GM10266 (cell line): ENCODE measurements at regions not wholly inside any gene's neighbourhood (a gene's known extent, or its start where the extent isn't known, plus 50 kb on each side); places are given as distances from the start of the nearest gene placed in this dataset.

Experiments
- DNase-seq: peaks from one replicate; pipeline ENCODE4 v3.0.0; 2012; ENCODE audit errors: extremely low spot score
- TF ChIP-seq, protein P1 (sequence below): IDR thresholded peaks from 2 replicates; pipeline ENCODE4 v1.5.1; 2012; ENCODE audit warnings: mild to moderate bottlenecking, low read depth; ENCODE audit not compliant: control insufficient read depth, insufficient read depth; ENCODE audit errors: missing control alignments

- TF ChIP-seq, protein P1, sequence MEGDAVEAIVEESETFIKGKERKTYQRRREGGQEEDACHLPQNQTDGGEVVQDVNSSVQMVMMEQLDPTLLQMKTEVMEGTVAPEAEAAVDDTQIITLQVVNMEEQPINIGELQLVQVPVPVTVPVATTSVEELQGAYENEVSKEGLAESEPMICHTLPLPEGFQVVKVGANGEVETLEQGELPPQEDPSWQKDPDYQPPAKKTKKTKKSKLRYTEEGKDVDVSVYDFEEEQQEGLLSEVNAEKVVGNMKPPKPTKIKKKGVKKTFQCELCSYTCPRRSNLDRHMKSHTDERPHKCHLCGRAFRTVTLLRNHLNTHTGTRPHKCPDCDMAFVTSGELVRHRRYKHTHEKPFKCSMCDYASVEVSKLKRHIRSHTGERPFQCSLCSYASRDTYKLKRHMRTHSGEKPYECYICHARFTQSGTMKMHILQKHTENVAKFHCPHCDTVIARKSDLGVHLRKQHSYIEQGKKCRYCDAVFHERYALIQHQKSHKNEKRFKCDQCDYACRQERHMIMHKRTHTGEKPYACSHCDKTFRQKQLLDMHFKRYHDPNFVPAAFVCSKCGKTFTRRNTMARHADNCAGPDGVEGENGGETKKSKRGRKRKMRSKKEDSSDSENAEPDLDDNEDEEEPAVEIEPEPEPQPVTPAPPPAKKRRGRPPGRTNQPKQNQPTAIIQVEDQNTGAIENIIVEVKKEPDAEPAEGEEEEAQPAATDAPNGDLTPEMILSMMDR = no peak
- DNase-seq = no peak
Measured at GRCh38 chr14:27061299-27061698, 463.5 kb upstream of the NOVA1 start.

GRCh38 chr14:27063959-27064358 lies 466.1 kb upstream of the NOVA1 start:
- TF ChIP-seq, protein P1 = no peak
- DNase-seq = no peak

DNA sequence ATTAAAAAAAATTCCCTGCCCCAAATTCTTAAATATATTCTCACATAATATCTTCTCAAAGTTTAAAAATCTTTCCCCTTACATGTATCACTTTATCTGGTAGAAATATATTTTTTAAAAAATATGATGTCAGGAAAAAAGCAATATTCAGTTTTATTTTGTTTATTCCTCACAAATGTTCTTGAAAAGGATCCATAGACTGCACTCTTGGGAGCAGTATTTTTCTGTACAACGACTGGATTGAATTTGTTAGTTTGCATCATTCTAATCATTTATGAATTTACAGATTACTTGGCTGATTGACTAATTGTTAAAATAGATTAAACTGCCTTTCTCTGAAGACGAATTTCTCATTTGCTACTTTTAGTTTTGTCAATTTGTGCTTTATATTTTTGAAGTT lies 468.1 kb upstream of the NOVA1 start:
- DNase-seq = no peak
- TF ChIP-seq, protein P1 = no peak

DNA sequence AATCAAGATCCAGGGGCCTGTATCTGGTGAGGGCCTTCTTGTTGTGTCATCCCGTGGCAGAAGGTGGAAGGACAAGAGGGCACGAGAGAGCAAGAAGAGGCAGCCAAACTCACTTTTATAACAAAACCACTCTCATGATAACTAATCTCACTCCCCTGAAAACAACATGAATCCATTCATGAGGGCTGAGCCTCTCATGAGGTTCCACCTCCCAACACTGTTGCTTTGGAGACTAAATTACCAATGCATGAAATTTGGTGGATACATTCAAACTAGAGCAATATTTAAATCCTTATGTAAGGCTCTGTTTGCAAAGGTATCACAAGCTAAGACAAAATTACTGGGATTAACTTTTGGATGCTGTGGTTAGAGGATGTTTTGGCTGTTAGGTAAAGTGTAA lies 470.1 kb upstream of the NOVA1 start:
- no peak for DNase-seq
- TF ChIP-seq, protein P1 = no peak

DNA sequence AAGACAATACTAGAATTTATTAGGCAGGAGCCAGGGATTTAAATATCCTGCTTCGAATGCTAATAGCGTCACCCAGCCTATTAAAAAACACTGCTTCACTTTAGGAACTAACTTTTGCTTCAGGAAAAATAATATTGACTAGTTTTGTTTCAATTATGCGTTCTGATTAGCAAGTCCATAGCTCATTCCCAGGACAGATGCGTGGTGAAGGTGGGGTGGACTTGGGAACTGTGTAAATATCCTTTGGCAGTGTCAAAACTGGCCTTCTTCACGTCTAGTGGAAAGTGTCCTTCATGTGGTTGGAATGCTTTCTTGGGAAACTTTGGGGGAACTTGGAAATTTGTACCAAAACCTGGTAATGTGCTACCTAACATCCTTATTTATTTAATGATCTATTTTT lies 474.8 kb upstream of the NOVA1 start:
- no peak for DNase-seq
- TF ChIP-seq, protein P1 = no peak

GRCh38 chr14:27075503-27075902 lies 477.7 kb upstream of the NOVA1 start:
- TF ChIP-seq, protein P1 = no peak
- DNase-seq = no peak

DNA sequence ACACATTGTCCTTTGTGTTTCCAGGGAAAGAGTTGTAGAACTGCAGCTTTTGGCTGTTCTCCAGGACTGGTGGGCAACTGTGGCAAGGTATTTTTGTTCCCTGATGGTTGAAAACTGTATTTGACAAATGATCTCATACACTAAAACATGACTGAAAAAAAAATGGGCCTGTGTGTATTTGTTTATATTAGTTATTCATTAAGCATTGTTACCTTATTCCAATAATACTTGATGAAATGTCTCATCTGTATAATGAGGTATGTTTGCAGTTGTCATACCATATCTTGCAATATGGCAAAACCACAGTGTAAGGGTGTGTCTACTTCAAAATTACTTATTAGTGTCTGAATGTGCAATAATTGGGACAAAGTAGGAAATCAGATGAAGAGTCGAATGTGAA lies 479.4 kb upstream of the NOVA1 start:
- TF ChIP-seq, protein P1 = no peak
- no peak for DNase-seq

DNA sequence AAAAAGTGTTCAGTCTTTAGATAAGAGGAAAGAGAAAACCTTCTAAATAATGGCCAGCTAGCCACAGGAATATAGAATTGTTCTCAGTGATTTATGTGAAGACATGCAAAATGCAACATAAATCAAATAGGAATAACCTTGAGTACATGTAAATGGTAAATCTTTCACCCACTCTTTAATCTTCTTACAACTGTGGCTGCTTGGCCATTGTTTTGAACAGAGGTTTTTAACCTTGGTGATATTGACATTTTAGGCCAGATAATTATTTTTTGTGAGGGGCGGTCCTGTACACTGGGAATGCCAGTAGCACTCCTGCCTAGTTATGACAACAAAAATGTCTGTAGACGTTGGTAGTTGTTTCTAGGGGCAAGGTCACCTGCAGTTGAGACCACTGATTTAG lies 479.9 kb upstream of the NOVA1 start:
- DNase-seq = no peak
- TF ChIP-seq, protein P1 = no peak
